ENCODE measurements at regions not wholly inside any gene's neighbourhood (a gene's known extent, or its start where the extent isn't known, plus 50 kb on each side); places are given as distances from the start of the nearest gene placed in this dataset.
"Not testable (repeated sequence)": the region's sequence is repeated elsewhere in the genome, so short reads cannot be mapped to it uniquely, and the experiment has no call there.

DNA sequence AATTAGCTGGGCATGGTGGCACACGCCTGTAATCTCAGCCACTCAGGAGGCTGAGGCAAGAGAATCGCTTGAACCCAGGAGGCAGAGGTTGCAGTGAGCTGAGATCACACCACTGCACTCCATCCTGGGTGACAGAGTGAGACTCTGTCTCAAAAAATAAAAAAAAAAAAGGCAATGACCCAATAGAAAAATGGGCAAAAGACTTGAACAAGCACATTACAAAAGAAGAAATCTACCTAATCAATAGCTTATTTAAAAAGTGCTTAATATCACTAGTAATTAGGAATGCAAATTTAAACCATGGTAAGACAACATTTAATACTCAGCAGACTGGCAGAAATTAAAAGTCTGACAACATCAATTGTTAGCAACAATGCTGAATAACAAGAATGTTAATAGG lies 163.6 kb upstream of the C11orf58 start:
- TF ChIP-seq, protein P1, sequence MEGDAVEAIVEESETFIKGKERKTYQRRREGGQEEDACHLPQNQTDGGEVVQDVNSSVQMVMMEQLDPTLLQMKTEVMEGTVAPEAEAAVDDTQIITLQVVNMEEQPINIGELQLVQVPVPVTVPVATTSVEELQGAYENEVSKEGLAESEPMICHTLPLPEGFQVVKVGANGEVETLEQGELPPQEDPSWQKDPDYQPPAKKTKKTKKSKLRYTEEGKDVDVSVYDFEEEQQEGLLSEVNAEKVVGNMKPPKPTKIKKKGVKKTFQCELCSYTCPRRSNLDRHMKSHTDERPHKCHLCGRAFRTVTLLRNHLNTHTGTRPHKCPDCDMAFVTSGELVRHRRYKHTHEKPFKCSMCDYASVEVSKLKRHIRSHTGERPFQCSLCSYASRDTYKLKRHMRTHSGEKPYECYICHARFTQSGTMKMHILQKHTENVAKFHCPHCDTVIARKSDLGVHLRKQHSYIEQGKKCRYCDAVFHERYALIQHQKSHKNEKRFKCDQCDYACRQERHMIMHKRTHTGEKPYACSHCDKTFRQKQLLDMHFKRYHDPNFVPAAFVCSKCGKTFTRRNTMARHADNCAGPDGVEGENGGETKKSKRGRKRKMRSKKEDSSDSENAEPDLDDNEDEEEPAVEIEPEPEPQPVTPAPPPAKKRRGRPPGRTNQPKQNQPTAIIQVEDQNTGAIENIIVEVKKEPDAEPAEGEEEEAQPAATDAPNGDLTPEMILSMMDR (conservative IDR thresholded peaks at IDR 0.05; ENCODE audit: low read length) = not testable (repeated sequence)
- not testable (repeated sequence) for TF ChIP-seq EZH2phosphoT487 (IDR thresholded peaks at IDR 0.05; ENCODE audit: borderline replicate concordance)

All from Loucy (cell line).